ENCODE measurements at regions not wholly inside any gene's neighbourhood (a gene's known extent, or its start where the extent isn't known, plus 50 kb on each side); places are given as distances from the start of the nearest gene placed in this dataset.

GRCh38 chr4:32022071-32022470 lies 1301.9 kb downstream of the PCDH7 start:
- ChIA-PET CTCF (no interaction called here), POLR2A (no interaction called here)
- H3K36me3 Mint-ChIP-seq (ENCODE audit: low read depth): no peaks in the 10 kb centered on the region
- H3K9me3 Mint-ChIP-seq: peaks cover 10% of the 10 kb centered on the region
- no peaks in the 10 kb centered on the region for H3K27me3 Mint-ChIP-seq
- DNase-seq (no peak), ATAC-seq (ENCODE audit: low read depth) (no peak)
- intact Hi-C loops (cut with micrococcal nuclease): no loop called here
- H3K4me1 Mint-ChIP-seq: no peaks in the 10 kb centered on the region
- no peak for TF ChIP-seq CTCF (IDR thresholded peaks at IDR 0.05)
- H3K27ac Mint-ChIP-seq: no peak overlapping the region
- no peak overlapping the region for H3K4me3 Mint-ChIP-seq

- CTCF ChIA-PET: no interaction called here
- intact Hi-C loops (cut with micrococcal nuclease): no loop called here
- POLR2A ChIA-PET: no interaction called here
Measured at GRCh38 chr4:32025851-32026459, 1305.8 kb downstream of the PCDH7 start.

GRCh38 chr4:32030406-32030805 lies 1310.2 kb downstream of the PCDH7 start:
- no peak for DNase-seq
- POLR2A ChIA-PET: no interaction called here
- Mint-ChIP-seq H3K9me3 (peaks cover 2% of the 10 kb centered on the region), H3K27ac (no peak overlapping the region), H3K4me1 (no peaks in the 10 kb centered on the region), H3K36me3 (ENCODE audit: low read depth) (no peaks in the 10 kb centered on the region), H3K27me3 (no peaks in the 10 kb centered on the region), H3K4me3 (no peak overlapping the region)
- no peak for ATAC-seq (ENCODE audit: low read depth)
- CTCF ChIA-PET: no interaction called here
- TF ChIP-seq CTCF (IDR thresholded peaks at IDR 0.05): no peak
- intact Hi-C loops (cut with micrococcal nuclease): no loop called here

More at GRCh38 chr4:32025851-32026459, 1305.8 kb downstream of the PCDH7 start:
- no peak overlapping the region for H3K4me3 Mint-ChIP-seq
- no peaks in the 10 kb centered on the region for H3K36me3 Mint-ChIP-seq (ENCODE audit: low read depth)
- H3K27me3 Mint-ChIP-seq: no peaks in the 10 kb centered on the region
- DNase-seq (no peak), ATAC-seq (ENCODE audit: low read depth) (no peak)
- peaks cover 10% of the 10 kb centered on the region for H3K9me3 Mint-ChIP-seq
- H3K27ac Mint-ChIP-seq: no peak overlapping the region
- no peak for TF ChIP-seq CTCF (IDR thresholded peaks at IDR 0.05)
- H3K4me1 Mint-ChIP-seq: no peaks in the 10 kb centered on the region

- POLR2A ChIA-PET: no interaction called here
- intact Hi-C loops (cut with micrococcal nuclease): no loop called here
- Mint-ChIP-seq H3K27ac (no peak overlapping the region), H3K4me1 (no peaks in the 10 kb centered on the region), H3K36me3 (ENCODE audit: low read depth) (no peaks in the 10 kb centered on the region), H3K9me3 (peaks cover 2% of the 10 kb centered on the region), H3K4me3 (no peak overlapping the region), H3K27me3 (no peaks in the 10 kb centered on the region)
- ATAC-seq (ENCODE audit: low read depth): no peak
- TF ChIP-seq CTCF (IDR thresholded peaks at IDR 0.05): no peak
- CTCF ChIA-PET: no interaction called here
- no peak for DNase-seq
Measured at GRCh38 chr4:32031026-32031425, 1310.9 kb downstream of the PCDH7 start.

- no peak for ATAC-seq (ENCODE audit: low read depth)
- intact Hi-C loops (cut with micrococcal nuclease): no loop called here
- POLR2A ChIA-PET: no interaction called here
- Mint-ChIP-seq H3K36me3 (ENCODE audit: low read depth) (no peaks in the 10 kb centered on the region), H3K27me3 (no peaks in the 10 kb centered on the region), H3K27ac (no peak overlapping the region), H3K4me3 (no peak overlapping the region), H3K4me1 (no peaks in the 10 kb centered on the region), H3K9me3 (peaks cover 2% of the 10 kb centered on the region)
- no peak for TF ChIP-seq CTCF (IDR thresholded peaks at IDR 0.05)
- CTCF ChIA-PET: no interaction called here
- no peak for DNase-seq
Measured at GRCh38 chr4:32032136-32032672, 1312.0 kb downstream of the PCDH7 start.

All from activated B cell treated with CpG ODN at 0.5 μM for 24 hours (primary cell).